Smooth muscle cell (in vitro differentiated cells): ENCODE measurements at regions not wholly inside any gene's neighbourhood (a gene's known extent, or its start where the extent isn't known, plus 50 kb on each side); places are given as distances from the start of the nearest gene placed in this dataset.

Experiments used
- DNase-seq: peaks from one replicate; lab custom pipeline; 2025; ENCODE audit not compliant: unreplicated experiment; lab: John Stamatoyannopoulos, UW
- H2AFZ ChIP-seq: fragments of 200-600 bp; sonication (generic); 2 replicates; pipeline ENCODE4 v1.6.0; 2016; ENCODE audit warnings: antibody characterized with exemption, low read depth, mild to moderate bottlenecking
- H3F3A ChIP-seq: fragments of 200-600 bp; sonication (generic); 2 replicates; pipeline ENCODE4 v1.6.0; 2017; ENCODE audit warnings: antibody characterized with exemption, low read depth
- H3K27ac ChIP-seq: fragments of 200-600 bp; sonication (generic); 2 replicates; pipeline ENCODE4 v1.5.1; 2016; ENCODE audit warnings: low read depth, mild to moderate bottlenecking
- H3K27me3 ChIP-seq: fragments of 200-600 bp; sonication (generic); 2 replicates; pipeline ENCODE4 v1.6.1; 2016; ENCODE audit warnings: low read depth, mild to moderate bottlenecking
- H3K36me3 ChIP-seq: fragments of 200-600 bp; sonication (generic); 2 replicates; pipeline ENCODE4 v1.5.1; 2016; ENCODE audit warnings: low read depth
- H3K4me1 ChIP-seq: fragments of 200-600 bp; sonication (generic); 2 replicates; pipeline ENCODE4 v1.5.1; 2016; ENCODE audit warnings: low read depth
- H3K4me2 ChIP-seq: fragments of 200-600 bp; sonication (generic); 2 replicates; pipeline ENCODE4 v1.6.0; 2016; ENCODE audit warnings: mild to moderate bottlenecking
- H3K4me3 ChIP-seq: fragments of 200-600 bp; sonication (generic); 2 replicates; pipeline ENCODE4 v1.5.1; 2016; ENCODE audit warnings: mild to moderate bottlenecking
- H3K79me2 ChIP-seq: fragments of 200-600 bp; sonication (generic); 2 replicates; pipeline ENCODE4 v1.6.0; 2016; ENCODE audit warnings: low read depth, mild to moderate bottlenecking
- H3K9ac ChIP-seq: fragments of 200-600 bp; sonication (generic); 2 replicates; pipeline ENCODE4 v1.6.0; 2016; ENCODE audit warnings: low read depth
- H3K9me3 ChIP-seq: fragments of 200-600 bp; sonication (generic); replicated peaks from 2 replicates; pipeline ENCODE4 v1.5.1; 2016; ENCODE audit warnings: low read depth
- H4K20me1 ChIP-seq: fragments of 200-600 bp; sonication (generic); 2 replicates; pipeline ENCODE4 v1.6.0; 2016; ENCODE audit warnings: low read depth
- CTCF ChIP-seq: fragments of 200-600 bp; sonication (generic); IDR thresholded peaks from 2 replicates; pipeline ENCODE4 v1.5.1; 2017; ENCODE audit warnings: borderline replicate concordance, mild to moderate bottlenecking, antibody characterized with exemption; ENCODE audit not compliant: insufficient read depth, poor library complexity, severe bottlenecking
- WGBS: methylation state at CpG from one replicate; pipeline ENCODE4 v1.1.7; 2016; ENCODE audit warnings: low lambda C conversion rate; 5-methylcytosine and 5-hydroxymethylcytosine counted together

GRCh38 chr10:3534433-3534832, 250.6 kb downstream of the KLF6 start:
- peaks cover 6% of the 10 kb centered on the region for H3F3A ChIP-seq
- H3K27ac ChIP-seq: no peak overlapping the region
- H2AFZ ChIP-seq: no peak overlapping the region
- TF ChIP-seq CTCF: no peak
- H3K4me2 ChIP-seq: no peak overlapping the region
- H3K9ac ChIP-seq: no peak overlapping the region
- no peaks in the 10 kb centered on the region for H3K36me3 ChIP-seq
- no peaks in the 10 kb centered on the region for H4K20me1 ChIP-seq
- no peak for DNase-seq
- no peaks in the 10 kb centered on the region for H3K27me3 ChIP-seq
- no peak overlapping the region for H3K4me3 ChIP-seq
- 81% methylated on average over 10 of the region's 10 CpGs for WGBS
- H3K79me2 ChIP-seq: no peaks in the 10 kb centered on the region
- H3K4me1 ChIP-seq: no peaks in the 10 kb centered on the region
- H3K9me3 ChIP-seq: no peaks in the 10 kb centered on the region

- Histone ChIP-seq H4K20me1 (no peaks in the 10 kb centered on the region), H3K79me2 (no peaks in the 10 kb centered on the region), H3K27ac (peak overlapping the region; percentile 35), H3F3A (peaks cover under 1% of the 10 kb centered on the region), H2AFZ (no peak overlapping the region), H3K4me2 (no peak overlapping the region), H3K36me3 (no peaks in the 10 kb centered on the region), H3K4me1 (peaks cover under 1% of the 10 kb centered on the region), H3K4me3 (no peak overlapping the region), H3K9ac (no peak overlapping the region), H3K27me3 (no peaks in the 10 kb centered on the region), H3K9me3 (no peaks in the 10 kb centered on the region)
- DNase-seq: no peak
- WGBS: 75% methylated on average over 3 of the region's 3 CpGs
- TF ChIP-seq CTCF: no peak
Observed at GRCh38 chr10:3533296-3533695, 251.7 kb downstream of the KLF6 start.

GRCh38 chr10:3532644-3533043, 252.4 kb downstream of the KLF6 start:
- H3K27me3 ChIP-seq: no peaks in the 10 kb centered on the region
- no peak overlapping the region for H3K4me2 ChIP-seq
- WGBS: 62% methylated on average over 12 of the region's 12 CpGs
- no peak for DNase-seq
- no peaks in the 10 kb centered on the region for H3K36me3 ChIP-seq
- no peaks in the 10 kb centered on the region for H3K9me3 ChIP-seq
- H3K4me3 ChIP-seq: no peak overlapping the region
- no peak for TF ChIP-seq CTCF
- peak overlapping the region; percentile 35 for H3K27ac ChIP-seq
- H3K79me2 ChIP-seq: no peaks in the 10 kb centered on the region
- H3K4me1 ChIP-seq: peaks cover 7% of the 10 kb centered on the region
- H3F3A ChIP-seq: peaks cover 3% of the 10 kb centered on the region
- H3K9ac ChIP-seq: no peak overlapping the region
- H2AFZ ChIP-seq: no peak overlapping the region
- no peaks in the 10 kb centered on the region for H4K20me1 ChIP-seq

GRCh38 chr10:3531670-3532069, 253.3 kb downstream of the KLF6 start:
- DNase-seq: no peak
- no peak overlapping the region for H3K4me3 ChIP-seq
- no peak overlapping the region for H3K9ac ChIP-seq
- no peaks in the 10 kb centered on the region for H3K27me3 ChIP-seq
- H3K4me1 ChIP-seq: peaks cover 11% of the 10 kb centered on the region
- H4K20me1 ChIP-seq: no peaks in the 10 kb centered on the region
- no peak for TF ChIP-seq CTCF
- 92% methylated on average over 5 of the region's 5 CpGs for WGBS
- no peak overlapping the region for H3K4me2 ChIP-seq
- no peaks in the 10 kb centered on the region for H3K79me2 ChIP-seq
- no peaks in the 10 kb centered on the region for H3K36me3 ChIP-seq
- no peak overlapping the region for H3K27ac ChIP-seq
- H2AFZ ChIP-seq: no peak overlapping the region
- no peaks in the 10 kb centered on the region for H3K9me3 ChIP-seq
- peaks cover 5% of the 10 kb centered on the region for H3F3A ChIP-seq
